EH (cell line): ENCODE measurements at regions not wholly inside any gene's neighbourhood (a gene's known extent, or its start where the extent isn't known, plus 50 kb on each side); places are given as distances from the start of the nearest gene placed in this dataset.

Experiments used
- DNase-seq: peaks from one replicate; pipeline ENCODE4 v3.0.0-alpha.2; 2015; ENCODE audit warnings: low read depth

DNA sequence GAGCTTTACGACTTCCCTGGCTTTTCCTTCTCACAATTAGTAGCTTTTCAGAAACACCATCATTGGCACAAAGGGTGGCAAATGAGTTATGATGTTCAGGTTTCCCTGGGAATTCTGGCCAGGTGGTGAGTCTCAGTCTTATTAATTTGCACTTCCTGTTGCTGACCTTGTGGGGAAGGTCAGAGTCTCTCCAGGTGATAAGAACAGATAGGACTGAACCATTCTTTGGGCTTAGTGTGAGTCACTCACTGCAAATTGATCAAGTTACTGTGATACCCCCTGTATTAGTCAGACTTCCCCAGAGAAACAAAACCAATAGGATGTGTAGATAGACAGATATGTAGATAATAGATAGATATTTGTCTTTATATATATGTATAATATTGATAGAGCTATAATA is 53.8 kb upstream of the RANBP3L start:
- no peak for DNase-seq

GRCh38 chr5:36356915-36357314 is 55.2 kb upstream of the RANBP3L start:
- no peak for DNase-seq

- peak; percentile 91 for DNase-seq
These were observed 55.8 kb upstream of the RANBP3L start for GRCh38 chr5:36357391-36357975.

GRCh38 chr5:36359267-36359666 is 57.6 kb upstream of the RANBP3L start:
- DNase-seq = no peak

- no peak for DNase-seq
These were observed 58.6 kb upstream of the RANBP3L start for GRCh38 chr5:36360307-36360706.

DNA sequence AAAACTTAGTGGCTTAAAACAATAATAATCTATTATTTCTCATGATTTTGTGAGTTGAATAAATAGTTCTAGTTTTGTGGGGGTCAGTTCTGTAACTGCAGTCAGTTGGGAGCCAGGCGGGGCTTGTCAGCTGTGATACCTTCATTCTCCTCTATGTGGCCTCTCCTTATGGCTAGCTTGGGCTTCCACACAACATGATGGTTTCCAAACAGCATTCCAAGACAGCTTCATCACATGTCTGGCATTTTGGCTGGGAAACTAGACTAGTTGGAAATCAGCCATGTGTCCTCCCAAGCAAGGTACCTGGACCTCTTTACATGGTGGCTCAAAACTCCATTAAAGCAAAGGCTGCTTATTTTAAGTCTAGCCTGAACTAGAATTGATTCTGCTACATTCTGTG is 61.4 kb upstream of the RANBP3L start:
- DNase-seq = peak; percentile 81

- DNase-seq = no peak
These were observed 62.0 kb upstream of the RANBP3L start for GRCh38 chr5:36363744-36364143.

- DNase-seq = no peak
These were observed 62.8 kb upstream of the RANBP3L start for GRCh38 chr5:36364473-36364872.

- DNase-seq = no peak
These were observed 64.2 kb upstream of the RANBP3L start for GRCh38 chr5:36365896-36366295.

GRCh38 chr5:36366883-36367282 is 65.2 kb upstream of the RANBP3L start:
- DNase-seq = peak; percentile 34

- peak; percentile 68 for DNase-seq
These were observed 65.8 kb upstream of the RANBP3L start for GRCh38 chr5:36367524-36367923.

- peak; percentile 35 for DNase-seq
These were observed 67.6 kb upstream of the RANBP3L start for GRCh38 chr5:36369219-36369690.

GRCh38 chr5:36370073-36370472 is 68.4 kb upstream of the RANBP3L start:
- DNase-seq = no peak

GRCh38 chr5:36371366-36371765 is 69.7 kb upstream of the RANBP3L start:
- no peak for DNase-seq

DNA sequence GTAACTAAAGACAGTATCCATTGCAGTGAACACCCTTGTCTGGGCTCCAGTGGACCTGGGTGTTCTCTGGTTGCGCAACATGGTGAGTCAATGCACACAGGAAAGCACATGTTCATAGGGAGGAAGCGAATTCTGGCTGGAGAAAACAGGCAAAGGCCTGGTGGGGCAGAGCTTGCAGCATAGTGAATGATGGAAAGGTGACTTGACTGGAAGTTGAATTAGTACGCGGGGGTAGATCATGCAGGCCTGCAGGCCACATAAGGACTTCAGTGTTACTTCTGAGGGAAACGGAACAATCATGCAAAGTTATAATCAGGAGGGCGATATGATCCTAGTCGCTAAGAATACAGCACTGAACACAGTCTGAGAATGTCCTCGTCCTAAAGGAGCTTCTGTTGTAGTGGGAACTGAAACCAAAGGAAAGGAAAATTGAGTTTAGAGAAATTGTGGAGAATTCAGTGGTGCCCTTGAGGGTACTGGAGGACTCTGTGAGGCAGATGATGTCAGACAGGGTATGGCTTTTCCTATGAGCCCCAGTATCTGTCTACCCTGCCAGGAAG is 71.9 kb upstream of the RANBP3L start:
- peak; percentile 79 for DNase-seq

DNA sequence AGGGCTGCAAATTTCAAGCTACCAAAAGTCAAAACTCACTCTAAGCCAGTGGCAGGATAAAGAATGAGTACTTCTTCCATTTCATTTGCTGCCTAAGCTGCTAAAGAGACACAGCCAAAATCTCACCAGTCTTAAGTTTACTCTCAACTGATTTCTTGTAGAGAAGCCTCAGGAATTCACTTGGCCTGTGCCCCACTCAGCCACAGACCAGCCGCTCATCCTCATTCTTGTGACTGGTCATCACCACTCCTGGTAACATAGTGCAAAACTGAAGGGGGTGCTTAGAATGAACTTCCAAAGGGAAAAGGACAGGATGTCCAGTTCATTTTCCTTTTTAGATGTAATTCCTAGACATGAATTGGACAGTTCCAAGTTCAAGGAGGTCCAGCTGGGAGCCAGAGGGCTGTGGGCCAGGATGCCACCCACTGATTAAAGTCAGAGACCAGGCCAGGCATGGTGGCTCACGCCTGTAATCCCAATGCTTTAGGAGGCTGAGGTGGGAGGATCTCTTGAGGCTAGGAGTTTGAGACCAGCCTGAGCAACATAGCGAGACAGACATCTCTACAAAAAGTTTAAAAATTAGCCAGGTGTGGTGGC is 72.7 kb upstream of the RANBP3L start:
- DNase-seq = peak; percentile 90

DNA sequence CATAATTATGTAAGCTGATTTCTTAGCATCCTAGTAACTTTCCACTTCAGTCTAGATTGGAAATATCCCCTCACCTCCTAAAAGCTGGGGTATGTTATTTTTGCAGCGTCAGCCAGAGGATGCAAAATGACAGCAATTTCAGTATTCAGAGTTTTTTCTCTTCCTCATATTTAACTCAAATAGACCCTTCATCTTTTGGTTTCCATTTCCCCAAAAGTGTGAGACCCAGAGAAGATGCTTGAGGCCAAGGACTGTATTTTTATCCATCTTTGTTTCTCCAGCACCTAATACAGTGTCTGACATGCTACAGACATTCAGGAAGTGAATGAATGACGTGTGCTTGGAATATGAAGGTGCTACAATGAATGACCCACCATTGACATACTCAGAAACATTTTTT is 75.5 kb upstream of the RANBP3L start:
- no peak for DNase-seq

- DNase-seq = peak; percentile 63
These were observed 76.8 kb upstream of the RANBP3L start for GRCh38 chr5:36378551-36378950.

DNA sequence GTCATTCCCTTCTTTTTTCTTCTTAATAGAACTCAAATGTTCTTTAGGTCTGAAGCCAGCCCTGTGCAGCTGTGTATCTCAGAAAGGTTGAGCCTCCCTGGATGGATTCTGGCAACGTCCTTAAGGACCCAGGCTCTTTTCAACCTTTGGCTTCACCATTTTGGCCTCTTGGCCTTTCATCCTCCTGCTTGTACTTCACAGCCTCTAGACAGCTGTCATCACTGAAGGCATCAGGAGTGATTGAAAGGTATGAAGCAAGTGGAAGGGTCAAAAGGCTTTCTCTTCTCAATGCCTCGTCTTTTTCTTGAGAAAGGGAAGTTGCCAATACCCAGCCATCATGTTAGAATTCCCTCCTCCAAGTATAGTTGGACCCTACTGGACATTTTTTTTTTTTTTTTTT is 81.2 kb upstream of the RANBP3L start:
- DNase-seq = no peak

DNA sequence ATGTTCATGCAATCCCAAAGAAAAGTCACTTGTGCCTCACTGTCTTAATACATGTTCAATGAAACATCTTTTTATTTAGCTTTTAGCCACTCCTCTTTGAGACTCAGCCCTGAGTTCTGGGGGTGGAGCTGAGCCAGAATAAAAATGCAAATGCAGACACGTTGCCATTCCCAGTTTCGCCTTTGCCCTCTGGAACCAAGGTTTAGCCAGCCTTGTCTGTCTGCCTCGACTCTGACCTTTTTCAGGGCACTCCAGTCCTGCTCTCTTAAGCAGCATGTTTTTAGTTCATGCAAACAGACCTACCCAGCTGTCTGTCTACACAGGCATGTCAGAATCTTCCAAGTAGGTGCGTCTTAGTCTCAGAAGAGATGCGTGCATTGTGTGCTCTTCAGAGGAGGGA is 82.2 kb upstream of the RANBP3L start:
- no peak for DNase-seq

DNA sequence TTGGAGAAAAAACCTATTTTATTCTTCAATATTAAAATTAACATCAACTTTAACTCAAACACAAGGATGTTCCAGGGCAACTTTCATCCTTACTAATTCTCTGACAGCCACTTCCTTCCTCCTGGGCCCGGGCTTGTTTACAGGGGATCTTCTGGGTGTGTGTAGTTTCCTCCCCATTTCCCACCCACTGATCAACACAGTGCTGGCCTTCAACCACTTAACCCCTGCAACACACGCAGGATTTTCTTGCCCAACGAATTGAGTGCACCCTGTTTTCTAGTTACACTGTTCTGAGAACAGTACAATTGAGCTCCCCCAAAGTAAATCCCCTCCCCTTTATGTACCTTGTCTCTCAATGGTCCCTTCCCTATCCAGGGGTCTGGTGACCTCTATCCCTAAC is 83.1 kb upstream of the RANBP3L start:
- no peak for DNase-seq

DNA sequence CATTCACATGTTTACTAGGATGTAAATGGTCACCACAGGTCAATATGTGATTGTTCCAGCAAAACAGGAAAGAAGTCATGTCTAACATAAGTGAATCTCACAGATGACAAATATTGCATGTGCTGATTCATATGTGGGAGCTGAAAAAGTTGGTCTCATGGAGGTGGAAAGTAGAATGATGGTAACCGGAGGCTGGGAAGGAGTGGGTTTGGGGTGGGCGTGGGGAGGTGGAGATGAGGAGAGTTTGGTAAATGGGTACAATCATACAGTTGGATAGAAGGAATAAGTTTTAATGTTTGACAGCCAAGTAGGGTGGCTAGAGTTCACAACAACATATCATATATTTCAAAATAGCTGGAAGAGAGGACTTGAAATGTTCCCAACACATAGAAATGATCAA is 83.8 kb upstream of the RANBP3L start:
- DNase-seq = no peak

- no peak for DNase-seq
These were observed 86.6 kb upstream of the RANBP3L start for GRCh38 chr5:36388288-36388687.

GRCh38 chr5:36389245-36389644 is 87.5 kb upstream of the RANBP3L start:
- DNase-seq = no peak
